GM12878 (cell line): ENCODE measurements at regions not wholly inside any gene's neighbourhood (a gene's known extent, or its start where the extent isn't known, plus 50 kb on each side); places are given as distances from the start of the nearest gene placed in this dataset.

Source experiments
- ATAC-seq: fragments of 200-7000 bp; cut with Tn5 transposase; 3 replicates; pipeline ENCODE4 v1.9.1; 2020; ENCODE audit warnings: mild to moderate bottlenecking, moderate library complexity
- BruUV-seq: library from RNA; stranded (reverse); fragments of 400-500 nt; replicated peaks from 2 replicates; lab custom pipeline; 2021; lab: Mats Ljungman, UMichigan
- CTCF ChIA-PET: fragments of 300-600 bp; sonication (Branson Sonifier 250); formaldehyde crosslinking; extraction: SDS; loops from one replicate; lab custom pipeline; 2021; ENCODE audit warnings: inconsistent platforms; lab: Yijun Ruan, JAX
- POLR2A ChIA-PET: fragments of 350-600 bp; formaldehyde crosslinking; extraction: SDS; loops from one replicate; lab custom pipeline; 2021; ENCODE audit warnings: inconsistent platforms; lab: Charles Lee
- RAD21 ChIA-PET: fragments of 300-600 bp; sonication (Branson Sonifier 250); formaldehyde crosslinking; loops from one replicate; lab custom pipeline; 2023; ENCODE audit warnings: antibody characterized with exemption; ENCODE audit not compliant: unreplicated experiment; lab: Charles Lee
- SMC1A ChIA-PET: fragments of 300-600 bp; sonication (Branson Sonifier 250); formaldehyde crosslinking; loops from one replicate; lab custom pipeline; 2023; ENCODE audit not compliant: unreplicated experiment, uncharacterized antibody; lab: Charles Lee
- DNase-seq: peaks from one replicate; pipeline ENCODE4 v3.0.0-alpha.2; 2011; ENCODE audit warnings: low read depth, low spot score
- FAIRE-seq: peaks from 3 replicates; lab custom pipeline; 2011; peaks lifted over from hg19 to GRCh38; lab: Jason Lieb, UNC
- H2AFZ ChIP-seq: 2 replicates; pipeline ENCODE4 v1.6.0; 2011; ENCODE audit warnings: low read depth, low read length, control low read depth; ENCODE audit not compliant: control insufficient read depth
- H3K27ac ChIP-seq: 2 replicates; pipeline ENCODE4 v1.5.1; 2011; ENCODE audit warnings: control low read depth; ENCODE audit not compliant: control insufficient read depth, insufficient read depth
- H3K27me3 ChIP-seq, 2 experiments: replicated peaks in 1 of 2; 2 replicates each; pipeline versions ENCODE4 v1.6.0 to v1.6.1; 2011; ENCODE audit warnings: low read length in 1 of 2; ENCODE audit not compliant: control insufficient read depth in 2 of 2, insufficient read depth in 2 of 2
- H3K36me3 ChIP-seq, 2 experiments: 2 replicates each; pipeline ENCODE4 v1.5.1; 2011; ENCODE audit warnings: low read length in 1 of 2; ENCODE audit not compliant: control insufficient read depth in 2 of 2, insufficient read depth in 2 of 2
- H3K4me1 ChIP-seq: 2 replicates; pipeline ENCODE4 v1.6.1; 2011; ENCODE audit warnings: mild to moderate bottlenecking, low read length, moderate library complexity, mixed read lengths; ENCODE audit not compliant: control insufficient read depth, insufficient read depth
- H3K4me2 ChIP-seq: 2 replicates; pipeline ENCODE4 v1.6.0; 2011; ENCODE audit warnings: control low read depth; ENCODE audit not compliant: control insufficient read depth, insufficient read depth
- H3K4me3 ChIP-seq: fragments of 200-600 bp; sonication (generic); 2 replicates; pipeline ENCODE4 v1.5.1; 2016
- H3K79me2 ChIP-seq: 2 replicates; pipeline ENCODE4 v1.6.0; 2011; ENCODE audit warnings: low read length; ENCODE audit not compliant: control insufficient read depth, insufficient read depth
- H3K9ac ChIP-seq: 2 replicates; pipeline ENCODE4 v1.8.0; 2011; ENCODE audit warnings: low read length, control low read depth, mixed read lengths; ENCODE audit not compliant: control insufficient read depth, insufficient read depth
- H3K9me3 ChIP-seq: replicated peaks from 3 replicates; pipeline ENCODE4 v1.5.1; 2011; ENCODE audit warnings: mild to moderate bottlenecking, low read length; ENCODE audit not compliant: control insufficient read depth, insufficient read depth
- H4K20me1 ChIP-seq: 2 replicates; pipeline ENCODE4 v1.6.0; 2011; ENCODE audit not compliant: control insufficient read depth, insufficient read depth
- CBX3 ChIP-seq: fragments of 200-600 bp; sonication (generic); IDR thresholded peaks from 2 replicates; pipeline ENCODE4 v1.6.1; 2016; ENCODE audit warnings: low read depth, borderline replicate concordance
- CBX5 ChIP-seq: sonication (generic); IDR thresholded peaks from 2 replicates; pipeline ENCODE4 v1.6.1; 2016; ENCODE audit warnings: low read depth, moderate library complexity, mild to moderate bottlenecking, inconsistent platforms
- EP300 ChIP-seq, 2 experiments: fragments of 150-350 bp in 1 of 2; IDR thresholded peaks; 2 replicates each; pipeline ENCODE4 v1.6.1; 2011 to 2012; ENCODE audit warnings: low read depth in 2 of 2, low read length in 2 of 2, borderline replicate concordance in 1 of 2, improper control_type of control experiment in 1 of 2, inconsistent platforms in 1 of 2; ENCODE audit not compliant: control insufficient read depth in 1 of 2
- GATAD2B ChIP-seq: fragments of 450-650 bp; conservative IDR thresholded peaks from 2 replicates; pipeline ENCODE4 v1.6.1; 2017; ENCODE audit warnings: low read depth, mild to moderate bottlenecking, moderate library complexity
- HDGF ChIP-seq: fragments of 450-650 bp; IDR thresholded peaks from 2 replicates; pipeline ENCODE4 v1.6.1; 2016; ENCODE audit warnings: antibody characterized with exemption
- NFIC ChIP-seq: IDR thresholded peaks from 2 replicates; pipeline ENCODE4 v1.6.1; 2012; ENCODE audit warnings: low read depth, mild to moderate bottlenecking, inconsistent platforms, low read length, moderate library complexity
- RAD51 ChIP-seq: fragments of 450-650 bp; IDR thresholded peaks from 2 replicates; pipeline ENCODE4 v1.6.1; 2016; ENCODE audit warnings: moderate library complexity, mild to moderate bottlenecking, inconsistent platforms
- WRNIP1 ChIP-seq: IDR thresholded peaks from 2 replicates; pipeline ENCODE4 v1.6.1; 2011; ENCODE audit warnings: low read depth, low read length, improper control_type of control experiment, borderline replicate concordance
- ZNF207 ChIP-seq: fragments of 450-650 bp; IDR thresholded peaks from 2 replicates; pipeline ENCODE4 v1.6.1; 2014; ENCODE audit warnings: antibody characterized with exemption, mild to moderate bottlenecking, borderline replicate concordance
- ZNF274 ChIP-seq: IDR thresholded peaks from one replicate; pipeline ENCODE4 v1.8.0; 2011; ENCODE audit not compliant: insufficient read length, insufficient read depth
- WGBS: methylation state at CpG from one replicate; pipeline ENCODE4 v1.1.6; 2016; ENCODE audit warnings: low lambda C conversion rate; ENCODE audit not compliant: insufficient replicate concordance, insufficient coverage; ENCODE audit errors: missing lambda C conversion rate; 5-methylcytosine and 5-hydroxymethylcytosine counted together
- in situ Hi-C: fragments of 300-500 bp; cut with MboI; formaldehyde crosslinking; loops from 9 replicates; pipeline ENCODE4 v1.14.3; 2018; ENCODE audit warnings: mixed read lengths
- intact Hi-C: fragments of 100-400 bp; cut with micrococcal nuclease; formaldehyde crosslinking; loops from one replicate; pipeline ENCODE4 v1.14.2; 2022; ENCODE audit not compliant: unreplicated experiment
- TF ChIP-seq, protein P1 (sequence below), 3 experiments: IDR thresholded peaks in 2 of 3; conservative IDR thresholded peaks in 1 of 3; 2 replicates each; pipeline ENCODE4 v1.5.1; 2011; ENCODE audit warnings: low read depth in 3 of 3, low read length in 3 of 3, mild to moderate bottlenecking in 3 of 3, control low read depth in 2 of 3, moderate library complexity in 2 of 3, inconsistent platforms in 1 of 3, mixed read lengths in 1 of 3; ENCODE audit not compliant: control insufficient read depth in 2 of 3, insufficient read depth in 1 of 3; ENCODE audit errors: extremely low read depth in 1 of 3
- TF ChIP-seq, protein P2 (sequence below): IDR thresholded peaks from 2 replicates; pipeline ENCODE4 v1.6.1; 2011; ENCODE audit warnings: low read depth, mild to moderate bottlenecking, low read length, moderate library complexity, borderline replicate concordance; ENCODE audit errors: extremely low read depth
- TF ChIP-seq, protein P3 (sequence below): fragments of 450-650 bp; formaldehyde crosslinking; IDR thresholded peaks from 2 replicates; pipeline ENCODE4 v1.5.0; 2022; ENCODE audit warnings: mild to moderate bottlenecking, missing genetic modification characterization
- TF ChIP-seq, protein P4 (sequence below): fragments of 150-350 bp; IDR thresholded peaks from 2 replicates; pipeline ENCODE4 v1.6.1; 2016; ENCODE audit warnings: low read depth, low read length

DNA sequence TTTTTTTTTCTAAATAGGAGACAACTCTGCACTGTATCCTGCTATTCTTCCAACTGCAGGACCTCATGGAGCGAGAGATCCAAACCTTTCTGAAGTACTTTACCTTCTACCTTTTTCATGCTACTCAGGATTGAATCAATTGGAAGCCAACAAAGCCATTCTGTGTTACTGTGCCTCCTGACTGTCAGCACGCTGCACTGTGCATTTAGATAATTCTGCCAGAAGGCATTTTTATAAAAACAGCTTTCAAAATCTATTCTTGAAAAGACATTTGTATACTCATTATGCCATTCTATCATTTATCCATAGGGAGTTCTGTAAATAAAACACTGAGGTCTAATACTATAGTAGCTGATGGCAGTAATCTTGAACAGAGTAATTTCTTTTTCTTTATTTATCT is 142.8 kb downstream of the SLIT2 start:
- Histone ChIP-seq H3K4me1 (no peaks in the 10 kb centered on the region), H3K27ac (no peak overlapping the region), H2AFZ (no peak overlapping the region), H3K79me2 (no peaks in the 10 kb centered on the region), H3K27me3 (no peaks in the 10 kb centered on the region), H3K4me3 (no peak overlapping the region), H3K9me3 (no peaks in the 10 kb centered on the region), H3K4me2 (no peak overlapping the region), H3K36me3 (no peaks in the 10 kb centered on the region), H4K20me1 (no peaks in the 10 kb centered on the region), H3K9ac (no peak overlapping the region)
- intact Hi-C loops (loop anchor here (10.0 kb wide), 1 partner anchor 1190 kb away; no protein-coding TSS in a partner anchor), in situ Hi-C loops (no loop called here)
- WGBS: 17% methylated on average over 2 of the region's 2 CpGs
- BruUV-seq: no TSS peak
- SMC1A ChIA-PET: interaction anchor here (0.9 to 1.5 kb wide), 5 partner anchors 17 to 291 kb away, joined by 3 to 4 read pairs (median 3); no protein-coding TSS in a partner anchor
- RAD21 ChIA-PET: interaction anchor here (0.7 to 1.4 kb wide), 2 partner anchors 34 to 290 kb away, joined by 3 to 4 read pairs; no protein-coding TSS in a partner anchor
- DNase-seq (no peak), FAIRE-seq (no peak), ATAC-seq (no peak)
- CTCF ChIA-PET: interaction anchor here (0.9 to 3.6 kb wide), 10 partner anchors 8 to 1373 kb away, joined by 4 to 30 read pairs (median 8); no protein-coding TSS in a partner anchor
- POLR2A ChIA-PET: no interaction called here
- no peak for TF ChIP-seq NFIC
- TF ChIP-seq, protein P1, sequence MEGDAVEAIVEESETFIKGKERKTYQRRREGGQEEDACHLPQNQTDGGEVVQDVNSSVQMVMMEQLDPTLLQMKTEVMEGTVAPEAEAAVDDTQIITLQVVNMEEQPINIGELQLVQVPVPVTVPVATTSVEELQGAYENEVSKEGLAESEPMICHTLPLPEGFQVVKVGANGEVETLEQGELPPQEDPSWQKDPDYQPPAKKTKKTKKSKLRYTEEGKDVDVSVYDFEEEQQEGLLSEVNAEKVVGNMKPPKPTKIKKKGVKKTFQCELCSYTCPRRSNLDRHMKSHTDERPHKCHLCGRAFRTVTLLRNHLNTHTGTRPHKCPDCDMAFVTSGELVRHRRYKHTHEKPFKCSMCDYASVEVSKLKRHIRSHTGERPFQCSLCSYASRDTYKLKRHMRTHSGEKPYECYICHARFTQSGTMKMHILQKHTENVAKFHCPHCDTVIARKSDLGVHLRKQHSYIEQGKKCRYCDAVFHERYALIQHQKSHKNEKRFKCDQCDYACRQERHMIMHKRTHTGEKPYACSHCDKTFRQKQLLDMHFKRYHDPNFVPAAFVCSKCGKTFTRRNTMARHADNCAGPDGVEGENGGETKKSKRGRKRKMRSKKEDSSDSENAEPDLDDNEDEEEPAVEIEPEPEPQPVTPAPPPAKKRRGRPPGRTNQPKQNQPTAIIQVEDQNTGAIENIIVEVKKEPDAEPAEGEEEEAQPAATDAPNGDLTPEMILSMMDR (IDR thresholded peaks at IDR 0.05 in 2 of 3, conservative IDR thresholded peaks at IDR 0.05 in 1 of 3; ENCODE audit: control insufficient read depth in 2 of 3, extremely low read depth in 1 of 3, insufficient read depth in 1 of 3, low read depth in 3 of 3, low read length in 3 of 3): no peak
- no peak for TF ChIP-seq WRNIP1
- TF ChIP-seq, protein P2, sequence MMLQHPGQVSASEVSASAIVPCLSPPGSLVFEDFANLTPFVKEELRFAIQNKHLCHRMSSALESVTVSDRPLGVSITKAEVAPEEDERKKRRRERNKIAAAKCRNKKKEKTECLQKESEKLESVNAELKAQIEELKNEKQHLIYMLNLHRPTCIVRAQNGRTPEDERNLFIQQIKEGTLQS: no peak
- TF ChIP-seq, protein P3, sequence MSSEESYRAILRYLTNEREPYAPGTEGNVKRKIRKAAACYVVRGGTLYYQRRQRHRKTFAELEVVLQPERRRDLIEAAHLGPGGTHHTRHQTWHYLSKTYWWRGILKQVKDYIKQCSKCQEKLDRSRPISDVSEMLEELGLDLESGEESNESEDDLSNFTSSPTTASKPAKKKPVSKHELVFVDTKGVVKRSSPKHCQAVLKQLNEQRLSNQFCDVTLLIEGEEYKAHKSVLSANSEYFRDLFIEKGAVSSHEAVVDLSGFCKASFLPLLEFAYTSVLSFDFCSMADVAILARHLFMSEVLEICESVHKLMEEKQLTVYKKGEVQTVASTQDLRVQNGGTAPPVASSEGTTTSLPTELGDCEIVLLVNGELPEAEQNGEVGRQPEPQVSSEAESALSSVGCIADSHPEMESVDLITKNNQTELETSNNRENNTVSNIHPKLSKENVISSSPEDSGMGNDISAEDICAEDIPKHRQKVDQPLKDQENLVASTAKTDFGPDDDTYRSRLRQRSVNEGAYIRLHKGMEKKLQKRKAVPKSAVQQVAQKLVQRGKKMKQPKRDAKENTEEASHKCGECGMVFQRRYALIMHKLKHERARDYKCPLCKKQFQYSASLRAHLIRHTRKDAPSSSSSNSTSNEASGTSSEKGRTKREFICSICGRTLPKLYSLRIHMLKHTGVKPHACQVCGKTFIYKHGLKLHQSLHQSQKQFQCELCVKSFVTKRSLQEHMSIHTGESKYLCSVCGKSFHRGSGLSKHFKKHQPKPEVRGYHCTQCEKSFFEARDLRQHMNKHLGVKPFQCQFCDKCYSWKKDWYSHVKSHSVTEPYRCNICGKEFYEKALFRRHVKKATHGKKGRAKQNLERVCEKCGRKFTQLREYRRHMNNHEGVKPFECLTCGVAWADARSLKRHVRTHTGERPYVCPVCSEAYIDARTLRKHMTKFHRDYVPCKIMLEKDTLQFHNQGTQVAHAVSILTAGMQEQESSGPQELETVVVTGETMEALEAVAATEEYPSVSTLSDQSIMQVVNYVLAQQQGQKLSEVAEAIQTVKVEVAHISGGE (CRISPR knock-in tag): no peak
- TF ChIP-seq ZNF274: no peak
- no peak for TF ChIP-seq HDGF
- TF ChIP-seq, protein P4, sequence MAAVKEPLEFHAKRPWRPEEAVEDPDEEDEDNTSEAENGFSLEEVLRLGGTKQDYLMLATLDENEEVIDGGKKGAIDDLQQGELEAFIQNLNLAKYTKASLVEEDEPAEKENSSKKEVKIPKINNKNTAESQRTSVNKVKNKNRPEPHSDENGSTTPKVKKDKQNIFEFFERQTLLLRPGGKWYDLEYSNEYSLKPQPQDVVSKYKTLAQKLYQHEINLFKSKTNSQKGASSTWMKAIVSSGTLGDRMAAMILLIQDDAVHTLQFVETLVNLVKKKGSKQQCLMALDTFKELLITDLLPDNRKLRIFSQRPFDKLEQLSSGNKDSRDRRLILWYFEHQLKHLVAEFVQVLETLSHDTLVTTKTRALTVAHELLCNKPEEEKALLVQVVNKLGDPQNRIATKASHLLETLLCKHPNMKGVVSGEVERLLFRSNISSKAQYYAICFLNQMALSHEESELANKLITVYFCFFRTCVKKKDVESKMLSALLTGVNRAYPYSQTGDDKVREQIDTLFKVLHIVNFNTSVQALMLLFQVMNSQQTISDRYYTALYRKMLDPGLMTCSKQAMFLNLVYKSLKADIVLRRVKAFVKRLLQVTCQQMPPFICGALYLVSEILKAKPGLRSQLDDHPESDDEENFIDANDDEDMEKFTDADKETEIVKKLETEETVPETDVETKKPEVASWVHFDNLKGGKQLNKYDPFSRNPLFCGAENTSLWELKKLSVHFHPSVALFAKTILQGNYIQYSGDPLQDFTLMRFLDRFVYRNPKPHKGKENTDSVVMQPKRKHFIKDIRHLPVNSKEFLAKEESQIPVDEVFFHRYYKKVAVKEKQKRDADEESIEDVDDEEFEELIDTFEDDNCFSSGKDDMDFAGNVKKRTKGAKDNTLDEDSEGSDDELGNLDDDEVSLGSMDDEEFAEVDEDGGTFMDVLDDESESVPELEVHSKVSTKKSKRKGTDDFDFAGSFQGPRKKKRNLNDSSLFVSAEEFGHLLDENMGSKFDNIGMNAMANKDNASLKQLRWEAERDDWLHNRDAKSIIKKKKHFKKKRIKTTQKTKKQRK: no peak
- no peak for TF ChIP-seq RAD51
- no peak for TF ChIP-seq ZNF207
- TF ChIP-seq EP300 (IDR thresholded peaks at IDR 0.05; ENCODE audit: borderline replicate concordance in 1 of 2, control insufficient read depth in 1 of 2, low read depth in 2 of 2, low read length in 2 of 2): no peak
- TF ChIP-seq CBX5: no peak
- no peak for TF ChIP-seq CBX3
- TF ChIP-seq GATAD2B: no peak
